ENCODE measurements at regions not wholly inside any gene's neighbourhood (a gene's known extent, or its start where the extent isn't known, plus 50 kb on each side); places are given as distances from the start of the nearest gene placed in this dataset.
A peak's percentile ranks its signal among the peaks of the same experiment; 100 is the strongest.

- DNase-seq: no peak
These were observed 372.7 kb upstream of the ID2 start for GRCh38 chr2:8309131-8309530.

- peak; percentile 64 to 70 for DNase-seq
These were observed 371.1 kb upstream of the ID2 start for GRCh38 chr2:8310557-8311455.

- no peak for DNase-seq
These were observed 369.6 kb upstream of the ID2 start for GRCh38 chr2:8312221-8312620.

GRCh38 chr2:8312861-8313830 lies 368.7 kb upstream of the ID2 start:
- DNase-seq: no peak

GRCh38 chr2:8314063-8314462 lies 367.8 kb upstream of the ID2 start:
- no peak for DNase-seq

GRCh38 chr2:8315531-8316165 lies 366.2 kb upstream of the ID2 start:
- no peak for DNase-seq

DNA sequence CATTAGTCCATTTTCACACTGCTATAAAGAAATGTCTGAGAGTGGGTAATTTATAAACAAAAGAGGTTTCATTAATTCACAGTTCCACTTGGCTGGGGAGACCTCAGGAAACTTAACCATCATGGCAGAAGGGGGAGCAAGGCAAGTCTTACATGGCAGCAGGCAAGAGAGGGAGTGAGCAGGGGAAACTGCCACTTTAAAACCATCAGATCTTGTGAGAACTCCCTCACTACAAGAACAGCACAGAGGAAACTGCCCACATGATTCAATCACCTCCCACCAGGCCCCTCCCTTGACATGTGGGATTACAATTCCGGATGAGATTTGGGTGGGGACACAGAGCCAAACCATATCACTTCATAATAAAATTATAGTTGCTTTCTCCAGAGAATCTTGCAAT lies 365.5 kb upstream of the ID2 start:
- DNase-seq: no peak

- DNase-seq: no peak
These were observed 364.4 kb upstream of the ID2 start for GRCh38 chr2:8317418-8317817.

- DNase-seq: no peak
These were observed 362.6 kb upstream of the ID2 start for GRCh38 chr2:8319219-8319618.

GRCh38 chr2:8320311-8321066 lies 361.4 kb upstream of the ID2 start:
- DNase-seq: no peak

GRCh38 chr2:8322634-8323033 lies 359.2 kb upstream of the ID2 start:
- DNase-seq: no peak

GRCh38 chr2:8324164-8324856 lies 357.5 kb upstream of the ID2 start:
- DNase-seq: no peak

DNA sequence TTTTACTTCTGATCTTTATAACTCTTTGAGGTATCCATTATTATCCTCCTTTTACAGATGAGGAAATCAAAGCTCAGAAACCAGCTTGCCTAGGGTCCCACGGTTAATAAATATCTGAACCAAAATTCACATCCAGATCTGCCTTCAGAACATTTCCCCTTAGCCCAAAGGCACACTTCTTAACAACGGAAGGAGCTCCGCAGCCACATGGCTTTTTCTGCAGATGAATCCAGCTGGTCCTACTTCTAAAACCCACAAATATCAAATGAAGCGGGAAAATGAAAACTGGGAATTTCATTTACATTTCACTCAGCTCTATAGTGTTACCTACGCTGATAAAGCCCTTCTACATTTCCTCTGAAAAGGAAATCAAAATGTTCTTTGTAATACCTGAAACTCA lies 357.0 kb upstream of the ID2 start:
- DNase-seq: no peak

GRCh38 chr2:8327371-8328100 lies 354.3 kb upstream of the ID2 start:
- DNase-seq: no peak

- no peak for DNase-seq
These were observed 353.6 kb upstream of the ID2 start for GRCh38 chr2:8328217-8328616.

GRCh38 chr2:8329660-8330622 lies 351.9 kb upstream of the ID2 start:
- no peak for DNase-seq

- no peak for DNase-seq
These were observed 350.8 kb upstream of the ID2 start for GRCh38 chr2:8331068-8331467.

GRCh38 chr2:8332646-8333045 lies 349.2 kb upstream of the ID2 start:
- DNase-seq: no peak

DNA sequence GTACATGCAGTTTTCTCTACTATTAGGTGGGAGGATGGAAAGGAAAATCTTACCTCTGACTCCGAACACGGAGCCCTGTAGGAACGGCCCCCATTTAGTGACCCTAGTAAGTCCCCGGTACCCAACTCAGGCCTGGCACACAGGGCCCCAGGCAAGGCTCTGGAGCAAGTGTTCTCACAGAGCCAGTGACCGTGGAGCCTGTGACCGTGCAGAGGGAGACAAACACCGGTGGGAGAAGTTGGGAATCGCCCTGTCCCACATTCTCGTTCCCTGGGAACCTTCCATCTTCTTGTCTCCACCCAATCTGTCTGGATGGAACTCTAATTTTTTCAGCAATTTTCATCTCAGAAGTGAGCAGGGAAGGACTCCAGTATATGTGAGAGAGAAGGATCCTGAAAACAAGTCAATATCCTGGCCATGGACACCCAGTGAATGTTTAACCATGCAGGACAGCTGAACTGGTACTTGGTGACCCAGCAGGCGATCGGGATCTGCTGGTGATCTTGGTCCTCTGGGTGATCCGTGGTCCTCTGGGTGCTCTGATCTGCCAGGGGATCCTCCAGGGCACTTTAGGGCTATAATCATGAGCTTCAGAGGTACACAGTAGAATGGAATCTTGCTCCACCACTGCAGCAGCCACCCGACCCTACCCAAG lies 348.6 kb upstream of the ID2 start:
- DNase-seq: no peak

Measured in activated CD4-positive, alpha-beta T cell treated with anti-CD3 and anti-CD28 coated beads, Interleukin-2, amount 50 U/mL, for 48 hours (primary cell).